GM19467 (cell line): ENCODE measurements at regions not wholly inside any gene's neighbourhood (a gene's known extent, or its start where the extent isn't known, plus 50 kb on each side); places are given as distances from the start of the nearest gene placed in this dataset.

ENCODE experiments used
- ATAC-seq: cut with Tn5 transposase; IDR thresholded peaks from one replicate; pipeline ENCODE4 v1.9.1; 2021; ENCODE audit warnings: mild to moderate bottlenecking, moderate library complexity; ENCODE audit not compliant: unreplicated experiment

GRCh38 chr3:110767838-110768237 lies 303.8 kb upstream of the NECTIN3 start:
- no peak for ATAC-seq

- ATAC-seq: no peak
Observed at GRCh38 chr3:110773413-110773954, 298.1 kb upstream of the NECTIN3 start.

GRCh38 chr3:110774496-110775265 lies 296.9 kb upstream of the NECTIN3 start:
- ATAC-seq: no peak

GRCh38 chr3:110779581-110779980 lies 292.0 kb upstream of the NECTIN3 start:
- no peak for ATAC-seq

DNA sequence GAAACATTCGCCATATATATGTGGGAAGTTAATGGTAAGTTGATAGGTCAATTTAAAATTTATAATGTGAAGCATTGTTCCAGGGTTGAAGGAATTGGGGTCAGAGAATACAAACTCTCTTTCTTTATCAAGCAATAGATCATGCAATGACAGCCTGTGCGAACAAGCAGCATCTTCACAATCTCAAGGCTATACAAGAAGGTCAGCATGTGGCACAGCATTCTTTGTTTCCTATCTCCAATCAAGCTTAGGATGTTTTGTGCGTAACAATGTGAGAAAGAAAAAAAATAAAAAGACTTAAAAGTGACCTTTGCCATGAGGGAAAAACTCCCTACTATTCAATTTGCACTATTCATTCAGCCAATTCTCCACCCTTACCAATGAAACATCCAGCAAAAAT lies 288.1 kb upstream of the NECTIN3 start:
- ATAC-seq: no peak

DNA sequence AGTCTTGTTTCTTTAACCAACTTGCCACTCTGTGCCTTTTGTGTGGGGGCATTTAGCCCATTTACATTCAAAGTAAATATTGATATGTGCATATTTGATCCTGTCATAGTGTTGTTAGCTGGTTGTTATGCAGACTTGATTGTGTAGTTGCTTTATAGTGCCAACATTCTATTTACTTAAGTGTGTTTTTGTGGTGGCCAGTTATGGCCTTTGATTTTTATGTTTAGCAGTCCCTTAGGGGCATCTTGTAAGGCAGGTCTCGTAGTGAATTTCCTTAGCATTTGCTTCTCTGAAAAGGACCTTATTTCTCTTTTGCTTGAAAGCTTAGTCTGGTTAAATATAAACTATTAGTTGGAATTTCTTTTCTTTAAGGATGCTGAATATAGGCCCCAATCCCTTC lies 282.8 kb upstream of the NECTIN3 start:
- no peak for ATAC-seq

DNA sequence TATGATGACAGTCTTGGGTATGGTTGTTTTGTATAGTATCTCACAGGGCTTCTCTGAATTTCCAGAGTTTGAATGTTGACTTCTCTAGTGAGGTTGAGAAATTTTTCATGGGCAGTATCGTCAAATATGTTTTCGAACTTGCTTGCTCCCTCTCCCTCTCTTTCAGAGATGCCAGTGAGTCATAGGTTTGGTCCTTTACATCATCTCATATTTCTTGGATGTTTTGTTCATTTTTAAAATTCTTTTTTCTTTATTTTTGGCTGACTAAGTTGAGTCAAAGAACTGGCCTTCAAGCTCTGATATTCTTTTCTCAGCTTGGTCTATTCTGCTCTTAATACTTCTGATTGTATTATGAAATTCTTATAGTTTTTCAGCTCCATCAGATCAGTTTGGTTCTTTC lies 282.3 kb upstream of the NECTIN3 start:
- no peak for ATAC-seq

DNA sequence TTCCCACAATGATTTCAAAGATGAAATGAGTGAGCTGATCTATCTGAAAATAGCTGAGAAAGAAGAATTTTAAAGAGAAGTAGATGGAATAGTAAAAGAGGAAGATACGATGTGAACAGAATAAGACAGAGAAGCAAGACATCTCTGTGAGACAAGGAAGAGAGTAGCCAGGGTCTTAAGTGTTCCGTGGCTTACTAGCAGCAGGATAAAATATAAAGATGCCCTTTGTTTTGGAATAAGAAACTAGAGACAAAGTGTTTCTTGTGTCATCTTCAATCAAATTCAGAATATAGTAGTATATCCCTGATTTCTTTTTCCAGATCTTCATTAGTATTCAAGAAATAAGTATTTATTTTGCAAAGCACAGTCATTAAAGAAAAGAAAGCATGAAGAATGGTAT lies 281.0 kb upstream of the NECTIN3 start:
- ATAC-seq: no peak

GRCh38 chr3:110791995-110792686 lies 279.5 kb upstream of the NECTIN3 start:
- ATAC-seq: no peak

DNA sequence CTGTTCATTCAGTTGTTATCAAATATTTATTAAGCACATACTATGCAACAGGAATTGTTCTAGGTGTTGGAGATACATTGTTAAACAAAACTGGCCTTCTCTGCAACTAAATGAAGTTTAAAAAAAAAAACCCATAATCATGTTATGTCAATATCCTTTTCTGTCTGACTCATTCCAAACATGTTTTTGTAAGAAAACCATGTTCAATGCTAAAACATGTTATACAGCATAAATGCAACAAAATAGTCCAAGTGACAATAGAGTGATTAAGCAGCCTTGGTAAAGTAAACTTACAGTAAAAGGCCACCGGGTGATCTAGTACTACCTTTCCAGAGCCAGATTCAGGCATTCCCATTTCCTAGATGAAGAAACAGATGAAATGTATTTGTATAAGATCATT lies 278.0 kb upstream of the NECTIN3 start:
- ATAC-seq: no peak

DNA sequence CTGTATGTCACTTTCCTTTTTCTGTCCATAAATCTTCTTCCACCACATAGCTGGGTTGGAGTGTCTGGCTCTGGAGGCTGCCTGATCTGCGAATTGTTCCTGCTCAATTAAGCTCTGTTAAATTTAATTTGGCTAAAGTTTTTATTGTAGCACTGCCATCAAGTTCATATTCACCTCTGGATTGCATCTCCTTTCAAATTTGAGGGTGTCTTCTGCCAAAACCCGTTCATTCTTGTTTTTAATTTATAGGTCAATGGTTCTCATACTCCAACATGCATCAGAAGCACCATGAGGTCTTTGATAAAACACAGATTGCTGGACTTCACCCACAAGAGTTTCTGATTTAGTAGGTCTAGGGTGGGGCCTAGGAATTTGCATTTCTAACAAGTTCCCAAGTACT lies 276.5 kb upstream of the NECTIN3 start:
- ATAC-seq: no peak

DNA sequence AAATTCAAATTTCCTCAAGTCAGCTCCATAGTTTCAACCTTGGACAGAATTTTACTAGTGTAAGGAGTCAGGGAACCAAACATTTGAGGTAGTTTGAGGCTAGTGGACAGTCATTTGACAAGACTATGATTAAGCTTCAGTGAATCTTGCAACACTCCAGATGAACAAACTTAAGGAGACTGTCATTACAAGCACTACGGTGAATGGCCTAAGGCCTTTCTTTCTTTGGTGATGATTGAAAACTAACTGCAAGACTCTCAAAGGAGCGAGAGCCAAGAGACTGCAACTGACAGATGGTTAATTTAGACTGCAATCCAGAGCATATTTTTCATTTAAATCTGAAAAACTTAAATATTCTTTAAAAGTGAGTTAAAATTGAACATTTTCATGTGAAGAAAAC lies 272.3 kb upstream of the NECTIN3 start:
- no peak for ATAC-seq

DNA sequence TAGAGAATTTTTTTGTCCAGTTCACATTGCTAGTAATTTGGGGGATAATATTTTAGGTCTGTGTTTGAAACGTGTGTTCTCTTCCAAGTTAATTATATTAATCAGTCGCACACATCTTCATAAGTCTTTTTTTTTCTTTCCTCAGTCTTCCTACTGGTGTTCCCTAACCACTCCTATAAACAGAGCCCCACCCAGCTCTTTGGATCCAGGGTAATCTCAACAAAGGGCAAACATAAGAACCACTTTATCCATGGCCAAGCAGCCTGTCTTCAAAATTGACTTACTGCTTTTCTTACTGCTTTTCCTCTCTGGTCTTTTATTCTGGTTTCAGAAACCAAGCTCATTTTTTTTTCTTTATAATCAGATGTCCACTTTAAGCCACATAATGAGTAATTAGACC lies 266.8 kb upstream of the NECTIN3 start:
- no peak for ATAC-seq

- ATAC-seq: no peak
Observed at GRCh38 chr3:110806924-110807323, 264.7 kb upstream of the NECTIN3 start.

- ATAC-seq: no peak
Observed at GRCh38 chr3:110808630-110809029, 263.0 kb upstream of the NECTIN3 start.

DNA sequence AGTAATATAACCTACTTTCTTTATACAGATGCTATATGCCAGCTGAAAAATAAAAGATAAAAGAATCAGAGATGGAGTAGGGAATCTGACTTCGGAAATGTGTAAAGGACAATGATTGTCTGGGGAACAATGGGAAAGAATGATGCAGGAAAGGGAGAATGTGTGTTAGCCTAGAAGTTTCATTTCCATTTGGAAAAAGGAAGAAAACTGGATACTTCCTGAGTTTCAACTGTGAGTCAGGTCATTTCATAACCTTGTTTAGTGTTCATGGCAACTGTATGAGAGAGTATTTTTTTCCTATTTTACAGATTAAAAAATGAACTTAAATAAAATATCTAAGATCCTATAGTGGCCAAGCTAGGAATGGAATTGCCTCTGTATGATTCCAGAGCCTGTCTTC lies 261.3 kb upstream of the NECTIN3 start:
- ATAC-seq: no peak

- no peak for ATAC-seq
Observed at GRCh38 chr3:110811050-110811449, 260.6 kb upstream of the NECTIN3 start.

GRCh38 chr3:110813541-110813940 lies 258.1 kb upstream of the NECTIN3 start:
- ATAC-seq: no peak

GRCh38 chr3:110814170-110815007 lies 257.2 kb upstream of the NECTIN3 start:
- peak; percentile 74 for ATAC-seq

- ATAC-seq: no peak
Observed at GRCh38 chr3:110815008-110815583, 256.5 kb upstream of the NECTIN3 start.

DNA sequence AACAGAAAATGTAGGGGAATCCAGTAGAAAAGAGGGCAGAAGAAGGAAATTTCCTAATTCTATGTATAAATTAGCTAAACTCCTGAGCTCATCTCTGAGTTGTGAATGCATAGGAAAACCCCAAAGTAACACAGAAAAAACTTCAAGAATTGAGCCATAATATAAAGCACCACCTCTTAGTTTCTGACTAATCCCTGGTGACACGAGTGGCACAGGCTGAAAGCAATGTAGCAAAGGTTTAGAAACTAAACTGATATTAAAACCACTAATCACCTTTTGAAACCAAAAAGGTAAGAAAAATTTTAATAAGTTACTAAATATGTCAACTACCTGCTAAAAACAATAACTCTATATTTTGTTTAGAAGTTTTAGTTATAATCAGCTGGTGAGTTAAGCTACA lies 255.6 kb upstream of the NECTIN3 start:
- peak; percentile 68 for ATAC-seq
